Activated T-cell treated with anti-CD3 and anti-CD28 coated beads, Interleukin-2, amount 50 U/mL, for 72 hours (primary cell): ENCODE measurements at regions not wholly inside any gene's neighbourhood (a gene's known extent, or its start where the extent isn't known, plus 50 kb on each side); places are given as distances from the start of the nearest gene placed in this dataset.

Source experiments
- ATAC-seq, 2 donors: fragments of 150-1000 bp; cut with Tn5 transposase; replicated peaks in 1 of 2; 2 replicates each; pipeline ENCODE4 v1.10.0; 2021; ENCODE audit warnings: moderate library complexity in 2 of 2, mild to moderate bottlenecking in 1 of 2
- DNase-seq, 2 donors: peaks; one replicate each; pipeline ENCODE4 v3.0.0; 2021 to 2022; ENCODE audit warnings: mixed read lengths in 1 of 2
- H3K27ac Mint-ChIP-seq: one replicate; pipeline ENCODE4 v1.8.0; 2022; ENCODE audit warnings: mild to moderate bottlenecking, moderate library complexity, mixed read lengths
- H3K27me3 Mint-ChIP-seq: one replicate; pipeline ENCODE4 v1.8.0; 2022; ENCODE audit warnings: low read depth, mixed read lengths
- H3K36me3 Mint-ChIP-seq, 2 donors: one replicate each; pipeline ENCODE4 v1.8.0; 2022; ENCODE audit warnings: mixed read lengths in 2 of 2, mild to moderate bottlenecking in 1 of 2; ENCODE audit not compliant: insufficient read depth in 2 of 2
- H3K4me1 Mint-ChIP-seq: one replicate; pipeline ENCODE4 v1.8.0; 2022; ENCODE audit warnings: low read depth, mixed read lengths
- H3K4me3 Mint-ChIP-seq, 2 donors: one replicate each; pipeline ENCODE4 v1.8.0; 2022; ENCODE audit warnings: mild to moderate bottlenecking in 2 of 2, mixed read lengths in 2 of 2, moderate library complexity in 2 of 2
- H3K9me3 Mint-ChIP-seq, 2 donors: one replicate each; pipeline ENCODE4 v1.8.0; 2022; ENCODE audit warnings: mixed read lengths in 2 of 2

GRCh38 chr2:11067221-11068078 lies 87.8 kb upstream of the SLC66A3 start:
- no peaks in the 10 kb centered on the region for H3K36me3 Mint-ChIP-seq
- ATAC-seq, result no peak

GRCh38 chr2:11068079-11068741 lies 87.1 kb upstream of the SLC66A3 start:
- peaks cover 0 to 1% of the 10 kb centered on the region in 2 donors for H3K9me3 Mint-ChIP-seq
- DNase-seq, result no peak
- H3K4me1 Mint-ChIP-seq, result peaks cover 4% of the 10 kb centered on the region
- no peak for ATAC-seq
- no peak overlapping the region for H3K27ac Mint-ChIP-seq
- no peak overlapping the region for H3K4me3 Mint-ChIP-seq
- no peaks in the 10 kb centered on the region for H3K36me3 Mint-ChIP-seq
- H3K27me3 Mint-ChIP-seq, result peaks cover 14% of the 10 kb centered on the region

More at GRCh38 chr2:11067221-11068078, 87.8 kb upstream of the SLC66A3 start:
- Mint-ChIP-seq H3K4me3 (no peak overlapping the region), H3K9me3 (peaks cover 0 to 3% of the 10 kb centered on the region in 2 donors), H3K4me1 (peaks cover 4% of the 10 kb centered on the region), H3K27ac (no peak overlapping the region), H3K27me3 (peaks cover 18% of the 10 kb centered on the region)
- DNase-seq, result no peak

- ATAC-seq (no peak), DNase-seq (no peak)
- peaks cover 4% of the 10 kb centered on the region for H3K4me1 Mint-ChIP-seq
- no peaks in the 10 kb centered on the region for H3K36me3 Mint-ChIP-seq
- no peaks in the 10 kb centered on the region for H3K9me3 Mint-ChIP-seq
- H3K27me3 Mint-ChIP-seq, result peaks cover 11% of the 10 kb centered on the region
- no peak overlapping the region for H3K27ac Mint-ChIP-seq
- H3K4me3 Mint-ChIP-seq, result no peak overlapping the region
These were observed 86.3 kb upstream of the SLC66A3 start for GRCh38 chr2:11068856-11069526.

- no peaks in the 10 kb centered on the region for H3K36me3 Mint-ChIP-seq
- H3K9me3 Mint-ChIP-seq, result no peaks in the 10 kb centered on the region
- no peak overlapping the region for H3K4me3 Mint-ChIP-seq
- no peak overlapping the region for H3K27ac Mint-ChIP-seq
- peaks cover 4% of the 10 kb centered on the region for H3K4me1 Mint-ChIP-seq
- ATAC-seq (no peak), DNase-seq (no peak)
- peaks cover 11% of the 10 kb centered on the region for H3K27me3 Mint-ChIP-seq
These were observed 85.6 kb upstream of the SLC66A3 start for GRCh38 chr2:11069566-11070185.

- Mint-ChIP-seq H3K36me3 (no peaks in the 10 kb centered on the region), H3K9me3 (no peaks in the 10 kb centered on the region), H3K27me3 (peaks cover 11% of the 10 kb centered on the region), H3K4me3 (no peak overlapping the region), H3K27ac (no peak overlapping the region), H3K4me1 (peaks cover 4% of the 10 kb centered on the region)
- DNase-seq, result no peak
- no peak for ATAC-seq
These were observed 84.1 kb upstream of the SLC66A3 start for GRCh38 chr2:11071211-11071610.

- no peak overlapping the region for H3K27ac Mint-ChIP-seq
- no peak overlapping the region for H3K4me3 Mint-ChIP-seq
- H3K9me3 Mint-ChIP-seq, result no peaks in the 10 kb centered on the region
- peaks cover 4% of the 10 kb centered on the region for H3K4me1 Mint-ChIP-seq
- peaks cover 11% of the 10 kb centered on the region for H3K27me3 Mint-ChIP-seq
- ATAC-seq (no peak), DNase-seq (no peak)
- no peaks in the 10 kb centered on the region for H3K36me3 Mint-ChIP-seq
These were observed 83.3 kb upstream of the SLC66A3 start for GRCh38 chr2:11071939-11072338.

GRCh38 chr2:11072550-11072949 lies 82.7 kb upstream of the SLC66A3 start:
- H3K27ac Mint-ChIP-seq, result no peak overlapping the region
- H3K27me3 Mint-ChIP-seq, result peaks cover 11% of the 10 kb centered on the region
- H3K4me1 Mint-ChIP-seq, result peaks cover 4% of the 10 kb centered on the region
- DNase-seq (no peak), ATAC-seq (no peak)
- no peak overlapping the region for H3K4me3 Mint-ChIP-seq
- no peaks in the 10 kb centered on the region for H3K9me3 Mint-ChIP-seq
- no peaks in the 10 kb centered on the region for H3K36me3 Mint-ChIP-seq

- DNase-seq, result peak; percentile 28 to 49
- Mint-ChIP-seq H3K9me3 (no peaks in the 10 kb centered on the region), H3K36me3 (no peaks in the 10 kb centered on the region), H3K27ac (no peak overlapping the region), H3K4me1 (peaks cover 4% of the 10 kb centered on the region), H3K27me3 (peaks cover 11% of the 10 kb centered on the region), H3K4me3 (no peak overlapping the region)
- peak in 1 of 2 donors; percentile 35 for ATAC-seq
These were observed 82.0 kb upstream of the SLC66A3 start for GRCh38 chr2:11073251-11073650.

- no peak overlapping the region for H3K27ac Mint-ChIP-seq
- no peaks in the 10 kb centered on the region for H3K9me3 Mint-ChIP-seq
- DNase-seq, result no peak
- H3K27me3 Mint-ChIP-seq, result peaks cover 6% of the 10 kb centered on the region
- no peak for ATAC-seq
- H3K36me3 Mint-ChIP-seq, result no peaks in the 10 kb centered on the region
- peaks cover 4% of the 10 kb centered on the region for H3K4me1 Mint-ChIP-seq
- no peak overlapping the region for H3K4me3 Mint-ChIP-seq
These were observed 81.5 kb upstream of the SLC66A3 start for GRCh38 chr2:11073776-11074175.

GRCh38 chr2:11074246-11074820 lies 80.9 kb upstream of the SLC66A3 start:
- Mint-ChIP-seq H3K27ac (no peak overlapping the region), H3K4me3 (no peak overlapping the region), H3K9me3 (no peaks in the 10 kb centered on the region), H3K36me3 (no peaks in the 10 kb centered on the region), H3K27me3 (peaks cover 6% of the 10 kb centered on the region), H3K4me1 (peaks cover 4% of the 10 kb centered on the region)
- no peak for DNase-seq
- no peak for ATAC-seq

GRCh38 chr2:11075221-11075620 lies 80.0 kb upstream of the SLC66A3 start:
- Mint-ChIP-seq H3K4me1 (peaks cover 4% of the 10 kb centered on the region), H3K27ac (no peak overlapping the region), H3K36me3 (no peaks in the 10 kb centered on the region), H3K27me3 (peaks cover 6% of the 10 kb centered on the region), H3K4me3 (no peak overlapping the region), H3K9me3 (no peaks in the 10 kb centered on the region)
- no peak for ATAC-seq
- DNase-seq, result no peak

- H3K4me1 Mint-ChIP-seq, result no peaks in the 10 kb centered on the region
- DNase-seq (no peak), ATAC-seq (no peak)
- no peak overlapping the region for H3K27ac Mint-ChIP-seq
- no peaks in the 10 kb centered on the region for H3K9me3 Mint-ChIP-seq
- H3K27me3 Mint-ChIP-seq, result no peaks in the 10 kb centered on the region
- H3K4me3 Mint-ChIP-seq, result no peak overlapping the region
- H3K36me3 Mint-ChIP-seq, result no peaks in the 10 kb centered on the region
These were observed 77.9 kb upstream of the SLC66A3 start for GRCh38 chr2:11077411-11077810.
